Fibroblast of mammary gland (primary cell): ENCODE measurements at regions not wholly inside any gene's neighbourhood (a gene's known extent, or its start where the extent isn't known, plus 50 kb on each side); places are given as distances from the start of the nearest gene placed in this dataset.

ENCODE experiments used
- DNase-seq: peaks from one replicate; pipeline ENCODE4 v3.0.0-alpha.2; 2010; ENCODE audit warnings: low read depth
- H3K4me3 ChIP-seq: 2 replicates; pipeline ENCODE4 v1.5.1; 2011; ENCODE audit warnings: low read depth, mild to moderate bottlenecking, low read length, moderate library complexity; ENCODE audit not compliant: control insufficient read depth
- TF ChIP-seq, protein P1 (sequence below): conservative IDR thresholded peaks from 2 replicates; pipeline ENCODE4 v1.5.1; 2011; ENCODE audit warnings: low read depth, low read length, inconsistent platforms; ENCODE audit not compliant: control insufficient read depth, insufficient read depth

DNA sequence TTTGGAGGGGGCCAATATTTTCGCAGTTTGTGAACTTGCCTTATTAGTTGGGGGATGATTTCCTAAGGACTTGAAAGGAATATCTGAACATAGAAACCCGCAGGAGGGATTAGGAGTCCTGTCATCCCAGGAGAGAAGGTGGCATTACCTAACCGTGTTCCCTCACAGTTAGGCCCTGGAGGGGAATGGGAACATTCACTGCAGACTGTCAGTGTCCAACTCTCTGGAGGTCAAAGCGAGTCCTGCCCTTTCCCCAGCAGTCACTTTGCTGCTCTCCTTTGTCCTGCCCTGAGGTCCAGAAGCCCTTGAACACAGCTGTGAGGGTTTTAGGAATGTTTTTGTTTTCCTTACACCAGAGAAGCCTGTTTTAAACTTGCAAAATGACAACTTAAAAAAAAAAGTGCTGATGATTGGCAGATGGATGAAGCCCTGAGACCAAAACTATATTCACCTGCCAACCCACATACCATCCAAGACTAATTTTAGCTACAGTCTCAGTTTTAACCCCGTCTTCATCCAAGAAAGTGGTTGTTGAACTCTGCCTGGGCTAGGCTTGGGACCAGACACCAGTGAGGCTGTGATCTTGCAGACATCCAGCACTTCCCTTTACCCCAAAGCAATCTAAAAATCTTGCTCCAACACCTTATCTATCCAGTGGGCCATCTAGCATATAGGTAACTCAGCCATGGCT, 90.5 kb upstream of the MEX3C start:
- DNase-seq: no peak
- H3K4me3 ChIP-seq: no peak overlapping the region
- TF ChIP-seq, protein P1, sequence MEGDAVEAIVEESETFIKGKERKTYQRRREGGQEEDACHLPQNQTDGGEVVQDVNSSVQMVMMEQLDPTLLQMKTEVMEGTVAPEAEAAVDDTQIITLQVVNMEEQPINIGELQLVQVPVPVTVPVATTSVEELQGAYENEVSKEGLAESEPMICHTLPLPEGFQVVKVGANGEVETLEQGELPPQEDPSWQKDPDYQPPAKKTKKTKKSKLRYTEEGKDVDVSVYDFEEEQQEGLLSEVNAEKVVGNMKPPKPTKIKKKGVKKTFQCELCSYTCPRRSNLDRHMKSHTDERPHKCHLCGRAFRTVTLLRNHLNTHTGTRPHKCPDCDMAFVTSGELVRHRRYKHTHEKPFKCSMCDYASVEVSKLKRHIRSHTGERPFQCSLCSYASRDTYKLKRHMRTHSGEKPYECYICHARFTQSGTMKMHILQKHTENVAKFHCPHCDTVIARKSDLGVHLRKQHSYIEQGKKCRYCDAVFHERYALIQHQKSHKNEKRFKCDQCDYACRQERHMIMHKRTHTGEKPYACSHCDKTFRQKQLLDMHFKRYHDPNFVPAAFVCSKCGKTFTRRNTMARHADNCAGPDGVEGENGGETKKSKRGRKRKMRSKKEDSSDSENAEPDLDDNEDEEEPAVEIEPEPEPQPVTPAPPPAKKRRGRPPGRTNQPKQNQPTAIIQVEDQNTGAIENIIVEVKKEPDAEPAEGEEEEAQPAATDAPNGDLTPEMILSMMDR: no peak

DNA sequence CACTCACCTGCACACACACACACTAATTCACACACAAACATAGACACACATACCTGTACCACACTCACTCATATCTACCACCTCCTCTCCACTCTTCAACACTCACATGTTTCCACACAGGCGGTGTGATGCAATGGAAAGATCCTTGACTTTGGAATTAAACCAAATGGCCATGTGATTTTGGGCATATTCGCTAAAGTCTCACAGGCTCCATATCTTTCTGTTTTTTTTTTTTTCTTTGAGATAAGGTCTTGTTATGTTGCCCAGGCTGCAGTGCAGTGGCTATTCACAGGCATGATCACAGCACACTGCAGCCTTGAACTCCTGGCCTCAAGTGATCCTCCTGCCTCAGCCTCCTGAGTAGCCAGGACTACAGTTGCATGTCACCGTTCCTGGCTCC, 91.1 kb upstream of the MEX3C start:
- TF ChIP-seq, protein P1: no peak
- no peak overlapping the region for H3K4me3 ChIP-seq
- DNase-seq: no peak

GRCh38 chr18:51290860-51291259, 93.4 kb upstream of the MEX3C start:
- TF ChIP-seq, protein P1: no peak
- H3K4me3 ChIP-seq: no peak overlapping the region
- no peak for DNase-seq

DNA sequence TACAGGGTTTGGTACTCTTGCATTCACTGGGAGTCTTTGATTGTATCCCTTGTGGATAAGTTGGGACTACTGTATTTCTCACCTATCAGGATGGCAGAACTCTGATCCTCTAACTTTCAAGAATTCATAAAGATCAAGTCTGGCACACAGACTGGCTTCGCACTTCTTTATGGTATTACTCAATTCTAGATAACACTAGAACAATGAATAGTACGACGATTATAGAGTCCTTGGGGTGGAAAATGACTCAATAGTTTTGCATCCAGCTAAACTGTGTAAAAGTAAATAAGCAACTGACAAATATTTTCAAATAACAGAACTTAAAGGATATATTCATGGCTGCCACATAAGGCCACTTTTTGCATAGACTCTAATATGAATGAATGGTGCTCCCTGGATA, 103.4 kb upstream of the MEX3C start:
- TF ChIP-seq, protein P1: no peak
- H3K4me3 ChIP-seq: no peak overlapping the region
- no peak for DNase-seq

DNA sequence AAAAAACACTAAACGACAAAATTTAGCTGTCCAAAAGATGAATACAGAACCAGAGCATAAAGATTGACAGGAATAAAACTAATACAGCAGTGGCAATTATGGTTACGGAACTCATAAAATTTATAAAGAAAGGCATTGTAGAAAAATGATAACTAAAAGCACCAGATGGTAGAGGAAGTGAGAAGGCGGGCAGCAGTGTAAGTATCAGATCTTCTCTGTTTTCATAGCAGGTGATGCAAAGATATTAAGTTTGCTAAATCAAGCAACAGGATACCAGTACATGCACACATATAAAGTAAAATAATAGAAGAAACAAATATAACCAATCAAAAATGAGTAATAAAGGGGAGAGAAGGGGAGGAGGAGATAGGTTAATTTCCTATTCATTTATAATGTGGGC, 103.9 kb upstream of the MEX3C start:
- TF ChIP-seq, protein P1: no peak
- no peak overlapping the region for H3K4me3 ChIP-seq
- DNase-seq: no peak

- DNase-seq: no peak
- H3K4me3 ChIP-seq: no peak overlapping the region
- TF ChIP-seq, protein P1: no peak
Observed at GRCh38 chr18:51316677-51317076, 119.2 kb upstream of the MEX3C start.

GRCh38 chr18:51321696-51322095, 124.2 kb upstream of the MEX3C start:
- TF ChIP-seq, protein P1: no peak
- no peak overlapping the region for H3K4me3 ChIP-seq
- no peak for DNase-seq
